ENCODE measurements at regions not wholly inside any gene's neighbourhood (a gene's known extent, or its start where the extent isn't known, plus 50 kb on each side); places are given as distances from the start of the nearest gene placed in this dataset.

DNA sequence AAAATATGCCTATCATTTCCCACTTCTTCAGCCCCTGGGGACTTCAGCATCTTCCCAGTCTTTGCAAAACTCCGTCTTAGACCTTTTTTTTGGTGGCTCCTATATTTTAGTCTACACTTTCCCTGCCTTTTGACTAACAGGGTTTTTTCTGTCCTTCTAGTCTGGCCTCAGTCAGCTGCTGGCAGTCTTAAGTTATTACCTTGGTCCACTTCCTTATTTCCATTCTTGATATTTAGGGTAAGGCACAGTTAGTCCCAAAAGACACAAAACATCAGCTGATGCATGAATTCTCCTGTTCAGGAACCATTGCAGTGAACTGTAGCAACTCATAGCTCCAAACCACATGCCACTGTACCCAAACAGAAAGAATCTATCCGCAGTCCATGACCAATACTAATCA is 234.6 kb upstream of the RFC3 start:
- intact Hi-C loops (cut with DNase I), result no loop called here
- DNase-seq (ENCODE audit: low spot score), result no peak

DNA sequence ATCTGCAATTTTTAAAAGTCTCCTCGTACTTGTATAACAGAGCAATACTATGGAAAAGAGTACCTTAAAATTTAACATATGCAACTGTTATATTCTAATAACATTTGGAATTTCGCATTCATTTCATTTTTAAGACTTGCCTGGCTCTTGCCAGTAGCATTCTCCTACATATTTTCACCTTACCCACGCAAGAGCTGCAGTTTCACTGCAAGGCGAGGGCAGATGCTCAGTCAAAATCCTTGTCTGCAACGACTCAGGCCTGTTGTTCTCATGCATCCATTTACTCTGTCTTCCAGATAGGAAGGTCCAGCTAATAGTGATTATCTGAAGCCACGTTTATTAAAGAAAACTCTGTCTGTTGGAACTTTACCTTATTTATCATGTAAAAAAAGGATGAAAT is 227.0 kb upstream of the RFC3 start:
- DNase-seq (ENCODE audit: low spot score), result no peak
- intact Hi-C loops (cut with DNase I), result no loop called here

DNA sequence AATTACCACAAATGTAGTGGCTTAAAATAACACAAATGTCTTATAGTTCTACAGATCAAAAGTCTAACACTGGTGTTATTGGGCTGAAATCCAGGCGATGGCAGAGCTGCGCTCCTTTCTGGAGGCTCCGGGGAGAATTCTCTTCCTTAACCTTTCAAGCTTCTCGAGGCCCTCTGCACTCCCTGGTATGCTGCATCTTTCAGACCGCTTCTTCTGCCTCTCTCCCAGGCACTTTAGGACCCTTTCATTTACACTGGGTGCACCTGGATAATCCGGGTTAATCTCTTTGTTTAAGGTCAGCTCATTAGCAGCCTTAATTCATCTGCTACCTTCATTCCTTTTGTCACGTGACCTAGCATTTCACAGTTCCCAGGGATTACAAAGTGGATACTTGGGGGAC is 211.3 kb upstream of the RFC3 start:
- DNase-seq (ENCODE audit: low spot score), result no peak
- intact Hi-C loops (cut with DNase I), result no loop called here

DNA sequence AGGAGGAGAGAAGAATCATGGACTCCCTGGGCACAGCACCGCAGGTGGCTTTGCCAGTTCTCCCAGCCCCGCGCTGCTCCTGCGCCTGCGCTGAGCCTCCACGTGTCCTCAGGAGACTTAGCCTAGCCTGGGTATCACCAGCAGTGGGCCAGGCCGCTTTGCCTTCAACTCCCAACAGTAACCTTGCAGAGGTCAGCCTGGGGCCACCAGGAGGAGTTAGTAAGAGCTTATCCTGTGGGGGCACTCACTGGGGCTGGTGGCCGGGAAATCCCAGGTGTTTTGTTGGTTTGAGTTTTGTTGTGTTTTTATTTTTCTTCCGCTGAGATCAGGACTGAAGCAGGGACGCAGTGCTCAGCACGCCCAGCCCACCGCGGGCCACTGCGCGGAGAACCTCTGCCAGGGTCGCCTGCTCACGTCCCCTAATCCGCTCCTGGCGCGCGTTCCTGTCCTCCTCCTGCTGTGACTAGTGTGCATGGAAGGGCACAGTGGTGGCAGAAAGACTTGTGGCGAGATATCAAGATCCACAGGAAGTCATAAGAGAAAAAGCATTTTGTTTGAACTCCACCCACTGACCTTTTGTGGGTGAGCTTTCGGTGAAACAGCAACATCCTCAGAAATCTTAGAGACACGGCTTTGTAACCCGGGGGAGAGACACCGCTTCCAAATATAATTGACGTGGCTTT is 207.4 kb upstream of the RFC3 start:
- peak; percentile 89 for DNase-seq (ENCODE audit: low spot score)
- intact Hi-C loops (cut with DNase I), result loop anchor here (1.0 to 2.0 kb wide), 3 partner anchors 66 to 110 kb away; no protein-coding TSS in a partner anchor

GRCh38 chr13:33611121-33611805 is 206.7 kb upstream of the RFC3 start:
- peak; percentile 82 for DNase-seq (ENCODE audit: low spot score)
- intact Hi-C loops (cut with DNase I), result loop anchor here (1.0 to 2.0 kb wide), 3 partner anchors 65 to 110 kb away; no protein-coding TSS in a partner anchor

GRCh38 chr13:33612641-33613638 is 205.0 kb upstream of the RFC3 start:
- DNase-seq (ENCODE audit: low spot score), result no peak
- intact Hi-C loops (cut with DNase I), result no loop called here

DNA sequence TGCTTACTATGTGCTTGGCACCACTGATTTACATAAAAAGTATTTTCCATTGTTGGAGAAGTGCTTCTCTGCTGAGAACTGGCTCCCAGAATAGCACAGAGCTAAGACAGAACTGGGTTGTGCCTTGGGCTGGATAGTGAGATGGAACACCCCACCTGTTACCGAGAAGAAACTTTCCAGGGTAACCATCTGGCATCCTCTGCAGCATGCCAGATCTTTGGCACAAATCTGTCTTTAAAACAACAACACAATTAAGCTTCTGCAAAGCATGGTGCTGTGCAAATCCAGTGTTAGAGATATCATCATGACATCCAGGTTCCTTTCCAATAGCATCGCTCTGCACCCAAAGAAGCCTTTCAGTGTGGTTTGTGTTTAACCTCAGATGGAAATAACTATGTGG is 202.5 kb upstream of the RFC3 start:
- no peak for DNase-seq (ENCODE audit: low spot score)
- intact Hi-C loops (cut with DNase I), result no loop called here

DNA sequence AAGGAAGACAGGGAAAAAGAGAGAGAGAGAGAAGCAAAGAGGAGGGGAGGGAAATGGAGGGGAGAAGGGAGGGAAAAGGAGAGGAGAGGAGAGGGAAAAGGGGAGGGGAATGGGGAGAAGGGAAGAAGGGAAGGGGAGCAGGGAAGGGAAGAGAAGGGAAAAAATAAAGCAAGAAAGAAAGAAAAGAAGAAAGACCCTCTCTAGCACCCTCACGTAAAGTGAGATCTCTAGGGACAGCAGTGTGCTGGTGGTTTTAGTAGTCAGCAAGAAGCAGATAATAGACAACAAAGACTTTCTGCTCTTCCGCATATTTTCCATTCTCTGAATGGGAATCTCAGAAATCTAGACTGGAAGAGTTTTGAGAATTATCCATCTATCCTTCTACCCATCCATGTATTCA is 201.8 kb upstream of the RFC3 start:
- intact Hi-C loops (cut with DNase I), result no loop called here
- DNase-seq (ENCODE audit: low spot score), result no peak

DNA sequence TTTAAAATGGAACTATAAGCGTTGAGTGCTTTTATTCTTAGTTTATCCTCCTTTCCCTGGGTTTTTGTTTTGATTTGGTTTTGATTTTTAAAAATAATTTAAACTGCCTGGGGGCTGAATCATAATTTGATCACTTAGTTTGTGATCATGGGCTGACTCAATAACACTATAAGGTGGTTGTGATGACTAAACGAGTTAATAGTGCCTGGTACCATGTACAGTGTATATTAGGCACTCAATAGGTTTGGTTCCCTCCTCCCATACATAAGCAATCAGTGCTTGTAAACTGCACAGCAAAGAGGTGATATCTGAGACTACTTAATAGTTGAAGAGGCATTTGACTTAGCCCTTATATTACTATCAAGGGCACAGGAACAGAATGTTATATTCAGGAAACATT is 200.9 kb upstream of the RFC3 start:
- intact Hi-C loops (cut with DNase I), result no loop called here
- no peak for DNase-seq (ENCODE audit: low spot score)

- DNase-seq (ENCODE audit: low spot score), result no peak
- intact Hi-C loops (cut with DNase I), result no loop called here
These were observed 193.7 kb upstream of the RFC3 start for GRCh38 chr13:33624253-33624652.

DNA sequence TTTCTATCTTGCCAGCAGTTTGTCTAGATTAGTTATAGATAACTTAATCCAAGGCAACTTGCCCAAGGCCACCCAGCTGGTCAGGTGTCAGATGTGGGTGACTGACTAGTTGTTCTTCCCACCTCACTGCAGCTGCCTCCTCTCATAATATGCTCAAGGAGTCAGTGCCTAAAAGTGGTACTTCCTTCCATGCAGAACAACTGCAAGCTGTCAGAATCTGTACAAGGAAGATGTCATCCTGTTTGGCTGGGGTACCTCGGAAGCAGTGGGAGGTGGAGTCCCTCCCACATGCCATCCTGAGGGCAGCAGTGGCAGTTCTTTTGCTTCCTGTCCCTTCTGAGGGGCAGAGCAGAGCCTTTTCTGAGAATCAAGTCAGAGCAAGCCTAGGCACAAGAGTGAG is 193.2 kb upstream of the RFC3 start:
- no peak for DNase-seq (ENCODE audit: low spot score)
- intact Hi-C loops (cut with DNase I), result no loop called here

GRCh38 chr13:33626407-33626806 is 191.5 kb upstream of the RFC3 start:
- no peak for DNase-seq (ENCODE audit: low spot score)
- intact Hi-C loops (cut with DNase I), result no loop called here

DNA sequence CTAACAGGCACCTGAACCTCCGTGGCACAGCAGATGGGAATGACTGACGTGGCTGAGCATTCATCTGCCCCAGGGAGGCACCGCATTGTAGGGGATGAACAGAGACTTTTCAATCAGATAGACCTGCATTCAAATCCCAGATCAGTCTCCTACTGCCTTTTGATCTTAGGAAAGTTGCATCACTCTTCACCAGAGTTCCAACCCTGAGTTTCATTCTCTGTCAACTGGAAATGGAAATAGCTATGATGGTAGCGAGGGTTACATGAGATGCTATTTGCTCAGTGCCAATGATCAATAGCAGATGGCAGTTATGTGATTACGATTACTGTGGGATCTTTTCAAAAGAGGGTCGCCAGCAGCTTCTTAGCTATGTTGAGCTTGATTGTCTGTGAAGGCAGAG is 189.3 kb upstream of the RFC3 start:
- intact Hi-C loops (cut with DNase I), result no loop called here
- DNase-seq (ENCODE audit: low spot score), result no peak

DNA sequence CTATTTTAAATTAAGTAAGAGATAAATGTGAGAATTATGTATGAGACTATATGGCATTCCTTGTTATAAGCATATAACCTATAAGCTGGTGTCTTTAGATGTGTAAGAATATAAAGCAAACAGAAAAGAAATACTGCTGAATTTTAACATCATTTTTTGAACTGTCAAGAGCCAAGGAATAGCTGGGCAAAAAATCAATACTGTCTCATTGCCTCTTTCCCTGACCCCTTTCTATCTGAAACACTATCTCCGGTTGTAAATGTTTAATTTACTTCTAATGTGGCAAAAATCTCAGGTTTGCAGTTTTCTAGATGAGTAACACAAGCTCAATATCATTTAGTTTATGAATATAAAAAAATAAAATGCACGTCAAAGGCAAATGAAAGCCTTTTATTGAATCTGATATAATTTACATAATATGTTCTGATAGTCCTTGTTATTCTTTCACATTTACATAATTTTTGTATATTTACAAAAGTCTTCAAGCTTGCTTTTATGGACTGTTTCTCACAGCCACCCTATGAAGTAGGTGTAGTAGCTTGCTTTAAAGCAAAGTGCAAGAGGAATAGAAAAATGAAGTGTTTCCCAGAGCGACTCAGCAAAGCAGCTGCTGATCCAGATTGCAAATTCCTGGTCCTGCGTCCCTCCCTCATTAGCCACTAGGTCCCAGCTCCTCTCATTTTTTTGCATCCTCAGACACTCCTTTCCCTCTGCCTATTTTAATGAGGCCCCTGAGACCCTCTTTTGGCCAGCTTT is 188.2 kb upstream of the RFC3 start:
- intact Hi-C loops (cut with DNase I), result no loop called here
- no peak for DNase-seq (ENCODE audit: low spot score)

GRCh38 chr13:33633701-33634545 is 184.0 kb upstream of the RFC3 start:
- intact Hi-C loops (cut with DNase I), result no loop called here
- no peak for DNase-seq (ENCODE audit: low spot score)

DNA sequence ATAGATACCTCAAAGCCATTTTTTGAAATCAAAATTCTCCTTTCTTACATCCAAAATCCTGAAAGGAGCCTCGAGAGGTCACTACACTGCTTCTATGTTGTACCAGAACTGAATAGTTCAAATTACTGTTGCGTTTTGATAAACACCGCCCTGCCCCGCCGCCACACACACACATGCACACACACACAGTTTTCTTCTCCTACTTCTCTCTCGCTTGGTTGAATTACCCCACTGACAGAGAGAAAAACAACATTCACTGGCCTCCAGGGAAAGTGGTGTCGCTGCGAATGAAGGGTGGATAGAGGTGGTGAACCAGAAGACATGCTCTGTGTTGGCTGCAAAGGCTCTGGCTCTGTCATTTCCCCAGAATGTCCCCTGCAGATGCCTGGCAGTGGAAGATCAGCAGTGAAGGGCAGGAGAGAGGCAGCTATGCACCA is 183.4 kb upstream of the RFC3 start:
- no peak for DNase-seq (ENCODE audit: low spot score)
- intact Hi-C loops (cut with DNase I), result no loop called here

DNA sequence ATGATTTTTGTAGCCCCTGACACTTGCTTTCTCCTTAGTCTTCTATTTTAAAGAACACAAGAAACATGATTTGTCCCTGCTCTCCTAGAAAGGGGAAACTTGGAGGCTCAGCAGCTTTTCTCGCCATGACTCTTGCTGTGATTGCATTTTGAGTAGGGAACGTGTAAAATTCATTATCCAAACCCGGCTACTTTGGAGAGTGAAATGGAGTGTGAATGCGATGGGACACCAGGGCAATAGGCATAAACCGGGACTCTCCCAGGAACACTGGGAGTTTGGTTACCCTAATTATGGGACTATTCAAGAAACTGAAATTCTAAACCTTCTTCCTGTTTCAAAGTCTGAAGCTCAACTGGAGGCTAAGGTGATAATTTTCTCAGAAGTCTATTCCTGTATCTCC is 181.7 kb upstream of the RFC3 start:
- intact Hi-C loops (cut with DNase I), result no loop called here
- no peak for DNase-seq (ENCODE audit: low spot score)

- DNase-seq (ENCODE audit: low spot score), result no peak
- intact Hi-C loops (cut with DNase I), result no loop called here
These were observed 180.8 kb upstream of the RFC3 start for GRCh38 chr13:33636955-33637670.
